ENCODE measurements at regions not wholly inside any gene's neighbourhood (a gene's known extent, or its start where the extent isn't known, plus 50 kb on each side); places are given as distances from the start of the nearest gene placed in this dataset.

GRCh38 chr2:104163611-104164130, 690.2 kb upstream of the POU3F3 start:
- no peak for DNase-seq

GRCh38 chr2:104164721-104165252, 689.1 kb upstream of the POU3F3 start:
- DNase-seq = no peak

- no peak for DNase-seq
Observed at GRCh38 chr2:104177179-104177578, 676.7 kb upstream of the POU3F3 start.

- no peak for DNase-seq
Observed at GRCh38 chr2:104179644-104180043, 674.3 kb upstream of the POU3F3 start.

- no peak for DNase-seq
Observed at GRCh38 chr2:104200533-104201168, 653.3 kb upstream of the POU3F3 start.

- DNase-seq = no peak
Observed at GRCh38 chr2:104213758-104214157, 640.2 kb upstream of the POU3F3 start.

GRCh38 chr2:104215269-104216161, 638.4 kb upstream of the POU3F3 start:
- DNase-seq = no peak

- DNase-seq = no peak
Observed at GRCh38 chr2:104233591-104233990, 620.3 kb upstream of the POU3F3 start.

- no peak for DNase-seq
Observed at GRCh38 chr2:104236491-104236890, 617.4 kb upstream of the POU3F3 start.

GRCh38 chr2:104240984-104241383, 612.9 kb upstream of the POU3F3 start:
- DNase-seq = no peak

- no peak for DNase-seq
Observed at GRCh38 chr2:104249629-104250028, 604.3 kb upstream of the POU3F3 start.

GRCh38 chr2:104250635-104251034, 603.3 kb upstream of the POU3F3 start:
- DNase-seq = no peak

- no peak for DNase-seq
Observed at GRCh38 chr2:104254017-104254416, 599.9 kb upstream of the POU3F3 start.

- no peak for DNase-seq
Observed at GRCh38 chr2:104262714-104263113, 591.2 kb upstream of the POU3F3 start.

GRCh38 chr2:104279646-104280045, 574.3 kb upstream of the POU3F3 start:
- DNase-seq = no peak

- DNase-seq = no peak
Observed at GRCh38 chr2:104280216-104280615, 573.7 kb upstream of the POU3F3 start.

- DNase-seq = no peak
Observed at GRCh38 chr2:104286841-104287240, 567.1 kb upstream of the POU3F3 start.

- no peak for DNase-seq
Observed at GRCh38 chr2:104289651-104290565, 564.0 kb upstream of the POU3F3 start.

GRCh38 chr2:104290566-104290891, 563.4 kb upstream of the POU3F3 start:
- no peak for DNase-seq

GRCh38 chr2:104312684-104313083, 541.2 kb upstream of the POU3F3 start:
- no peak for DNase-seq

GRCh38 chr2:104318001-104318665, 535.8 kb upstream of the POU3F3 start:
- DNase-seq = no peak

GRCh38 chr2:104321116-104321795, 532.7 kb upstream of the POU3F3 start:
- DNase-seq = no peak

Measured in NCI-H510A (cell line).